CD4-positive, CD25-positive, alpha-beta regulatory T cell (primary cell): ENCODE measurements at regions not wholly inside any gene's neighbourhood (a gene's known extent, or its start where the extent isn't known, plus 50 kb on each side); places are given as distances from the start of the nearest gene placed in this dataset.
"Not testable (repeated sequence)": the region's sequence is repeated elsewhere in the genome, so short reads cannot be mapped to it uniquely, and the experiment has no call there.

Experiments
- ATAC-seq, 2 donors: fragments of 150-1000 bp; cut with Tn5 transposase; one replicate each; pipeline ENCODE4 v1.10.0; 2021; ENCODE audit warnings: low read depth in 2 of 2, moderate number of reproducible peaks in 2 of 2, moderate library complexity in 1 of 2
- DNase-seq, 3 donors: peaks; one replicate each; pipeline versions ENCODE4 v3.0.0 to v3.0.0-alpha.2; 2012 to 2022; ENCODE audit warnings: mixed read lengths in 1 of 3
- H3K27ac ChIP-seq: one replicate; pipeline ENCODE4 v1.7.0; 2013; ENCODE audit warnings: mild to moderate bottlenecking, low read length; ENCODE audit not compliant: insufficient read depth, poor library complexity, severe bottlenecking
- H3K27me3 ChIP-seq: one replicate; pipeline ENCODE4 v1.7.0; 2013; ENCODE audit warnings: low read length; ENCODE audit not compliant: control insufficient read depth, insufficient read depth
- H3K36me3 ChIP-seq: one replicate; pipeline ENCODE4 v1.7.0; 2013; ENCODE audit warnings: mild to moderate bottlenecking, low read length, moderate library complexity; ENCODE audit not compliant: control insufficient read depth, insufficient read depth
- H3K4me1 ChIP-seq: 2 replicates; pipeline ENCODE4 v1.7.0; 2013; ENCODE audit warnings: mild to moderate bottlenecking, low read length; ENCODE audit not compliant: insufficient read depth, control insufficient read depth, poor library complexity, severe bottlenecking
- H3K4me3 ChIP-seq: one replicate; pipeline ENCODE4 v1.7.0; 2013; ENCODE audit warnings: low read depth, mild to moderate bottlenecking, low read length, moderate library complexity
- H3K9me3 ChIP-seq, 2 experiments: 1 replicate in 1 of 2; 2 replicates in 1 of 2; pipeline ENCODE4 v1.7.0; 2013; ENCODE audit warnings: low read length in 2 of 2, mild to moderate bottlenecking in 1 of 2, moderate library complexity in 1 of 2; ENCODE audit not compliant: control insufficient read depth in 2 of 2
- H3K27ac Mint-ChIP-seq, 3 donors: one replicate each; pipeline ENCODE4 v1.8.0; 2020 to 2022; ENCODE audit warnings: mild to moderate bottlenecking in 3 of 3, mixed read lengths in 3 of 3, moderate library complexity in 2 of 3
- H3K27me3 Mint-ChIP-seq: one replicate; pipeline ENCODE4 v1.8.0; 2022; ENCODE audit warnings: mild to moderate bottlenecking, mixed read lengths
- H3K36me3 Mint-ChIP-seq: one replicate; pipeline ENCODE4 v1.8.0; 2020; ENCODE audit warnings: mixed read lengths
- H3K4me1 Mint-ChIP-seq, 4 donors: one replicate each; pipeline ENCODE4 v1.8.0; 2020 to 2022; ENCODE audit warnings: mixed read lengths in 4 of 4, mild to moderate bottlenecking in 1 of 4
- H3K4me3 Mint-ChIP-seq, 4 donors: one replicate each; pipeline ENCODE4 v1.8.0; 2020 to 2022; ENCODE audit warnings: mild to moderate bottlenecking in 4 of 4, mixed read lengths in 4 of 4, moderate library complexity in 3 of 4
- H3K9me3 Mint-ChIP-seq, 7 donors: one replicate each; pipeline ENCODE4 v1.8.0; 2020 to 2022; ENCODE audit warnings: mixed read lengths in 7 of 7, mild to moderate bottlenecking in 3 of 7, moderate library complexity in 2 of 7

- H3K4me1 Mint-ChIP-seq, result no peaks in the 10 kb centered on the region
- H3K36me3 Mint-ChIP-seq, result no peaks in the 10 kb centered on the region
- H3K4me3 Mint-ChIP-seq, result no peak overlapping the region
- no peak overlapping the region for H3K27ac Mint-ChIP-seq
- H3K4me3 ChIP-seq, result no peak overlapping the region
- H3K9me3 ChIP-seq, result no peaks in the 10 kb centered on the region
- peaks cover 0 to 5% (median 0%) of the 10 kb centered on the region in 7 donors for H3K9me3 Mint-ChIP-seq
- H3K36me3 ChIP-seq, result no peaks in the 10 kb centered on the region
- DNase-seq, result no peak
- no peaks in the 10 kb centered on the region for H3K27me3 ChIP-seq
- no peak overlapping the region for H3K27ac ChIP-seq
- peaks cover 18% of the 10 kb centered on the region for H3K27me3 Mint-ChIP-seq
- no peaks in the 10 kb centered on the region for H3K4me1 ChIP-seq
- no peak for ATAC-seq
Measured at GRCh38 chr3:197366301-197367044, 68.1 kb upstream of the DLG1 start.

DNA sequence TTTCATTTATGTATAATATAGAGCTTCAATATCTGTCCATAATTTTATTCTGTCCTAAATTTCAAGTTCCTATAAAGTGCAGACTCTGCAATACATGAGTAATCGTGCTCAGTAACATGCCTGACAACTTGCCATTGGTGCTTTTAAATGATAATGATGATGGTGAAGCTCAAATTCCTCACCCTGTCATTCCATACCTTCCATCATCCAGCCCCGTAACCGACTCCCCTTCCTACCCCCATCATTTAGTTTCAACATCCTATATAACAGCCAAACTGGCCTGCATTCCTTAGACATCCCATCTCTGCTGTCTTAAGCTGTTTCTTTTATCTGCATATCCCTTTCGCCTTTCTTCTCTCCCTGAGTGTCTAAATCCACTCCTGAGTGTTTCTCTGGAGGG, 67.2 kb upstream of the DLG1 start:
- no peaks in the 10 kb centered on the region for H3K4me1 Mint-ChIP-seq
- ATAC-seq, result no peak
- no peak overlapping the region for H3K4me3 ChIP-seq
- peaks cover 0 to 9% (median 2%) of the 10 kb centered on the region in 7 donors for H3K9me3 Mint-ChIP-seq
- H3K36me3 ChIP-seq, result no peaks in the 10 kb centered on the region
- no peaks in the 10 kb centered on the region for H3K36me3 Mint-ChIP-seq
- no peaks in the 10 kb centered on the region for H3K27me3 ChIP-seq
- H3K27ac Mint-ChIP-seq, result peak overlapping the region in 1 of 3 donors; percentile 68
- H3K9me3 ChIP-seq, result peaks cover 0 to 1% of the 10 kb centered on the region in 2 experiments
- peaks cover 16% of the 10 kb centered on the region for H3K27me3 Mint-ChIP-seq
- H3K4me1 ChIP-seq, result no peaks in the 10 kb centered on the region
- no peak for DNase-seq
- no peak overlapping the region for H3K4me3 Mint-ChIP-seq
- H3K27ac ChIP-seq, result no peak overlapping the region

- no peak overlapping the region for H3K4me3 ChIP-seq
- H3K4me1 ChIP-seq, result no peaks in the 10 kb centered on the region
- no peaks in the 10 kb centered on the region for H3K36me3 Mint-ChIP-seq
- H3K27me3 ChIP-seq, result no peaks in the 10 kb centered on the region
- ATAC-seq (no peak), DNase-seq (no peak)
- H3K27ac ChIP-seq, result no peak overlapping the region
- H3K27ac Mint-ChIP-seq, result no peak overlapping the region
- peaks cover 0 to 17% (median 5%) of the 10 kb centered on the region in 7 donors for H3K9me3 Mint-ChIP-seq
- no peaks in the 10 kb centered on the region for H3K36me3 ChIP-seq
- peaks cover 14% of the 10 kb centered on the region for H3K27me3 Mint-ChIP-seq
- H3K4me1 Mint-ChIP-seq, result no peaks in the 10 kb centered on the region
- H3K9me3 ChIP-seq, result peaks cover 2 to 7% of the 10 kb centered on the region in 2 experiments
- H3K4me3 Mint-ChIP-seq, result no peak overlapping the region
Measured at GRCh38 chr3:197364410-197365071, 66.1 kb upstream of the DLG1 start.

- Mint-ChIP-seq H3K36me3 (no peaks in the 10 kb centered on the region), H3K4me1 (no peaks in the 10 kb centered on the region), H3K4me3 (no peak overlapping the region), H3K9me3 (peaks cover 1 to 20% (median 6%) of the 10 kb centered on the region in 7 donors), H3K27ac (no peak overlapping the region), H3K27me3 (peaks cover 19% of the 10 kb centered on the region)
- Histone ChIP-seq H3K36me3 (no peaks in the 10 kb centered on the region), H3K4me1 (no peaks in the 10 kb centered on the region), H3K9me3 (peaks cover 2 to 9% of the 10 kb centered on the region in 2 experiments), H3K4me3 (no peak overlapping the region), H3K27ac (no peak overlapping the region), H3K27me3 (no peaks in the 10 kb centered on the region)
- ATAC-seq (no peak), DNase-seq (no peak)
Measured at GRCh38 chr3:197363553-197364409, 65.4 kb upstream of the DLG1 start.

DNA sequence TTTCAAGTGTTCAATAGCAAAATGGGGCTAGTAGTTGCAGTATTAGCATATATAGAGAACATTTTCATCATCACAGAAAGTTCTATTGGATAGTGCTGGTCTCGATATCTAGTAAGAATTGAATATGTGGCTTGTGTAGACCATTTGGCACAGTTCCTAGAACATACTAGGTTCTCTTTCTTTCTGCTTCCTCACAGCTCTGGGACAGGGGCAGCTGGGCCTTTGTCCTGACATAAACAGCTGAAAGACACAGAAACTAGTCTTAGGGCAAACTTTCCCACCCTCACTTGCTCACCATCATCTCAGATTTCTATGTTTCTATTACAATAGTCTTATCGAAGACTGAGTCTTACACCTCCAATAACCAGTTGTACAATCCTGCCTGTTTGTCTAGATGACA, 63.7 kb upstream of the DLG1 start:
- Mint-ChIP-seq H3K4me3 (no peak overlapping the region), H3K36me3 (no peaks in the 10 kb centered on the region), H3K27ac (no peak overlapping the region), H3K4me1 (no peaks in the 10 kb centered on the region), H3K27me3 (peaks cover 14% of the 10 kb centered on the region), H3K9me3 (peaks cover 3 to 21% (median 6%) of the 10 kb centered on the region in 7 donors)
- Histone ChIP-seq H3K27me3 (no peaks in the 10 kb centered on the region), H3K9me3 (peaks cover 2 to 9% of the 10 kb centered on the region in 2 experiments), H3K4me1 (no peaks in the 10 kb centered on the region), H3K27ac (no peak overlapping the region), H3K36me3 (no peaks in the 10 kb centered on the region), H3K4me3 (no peak overlapping the region)
- DNase-seq, result no peak
- ATAC-seq, result no peak

DNA sequence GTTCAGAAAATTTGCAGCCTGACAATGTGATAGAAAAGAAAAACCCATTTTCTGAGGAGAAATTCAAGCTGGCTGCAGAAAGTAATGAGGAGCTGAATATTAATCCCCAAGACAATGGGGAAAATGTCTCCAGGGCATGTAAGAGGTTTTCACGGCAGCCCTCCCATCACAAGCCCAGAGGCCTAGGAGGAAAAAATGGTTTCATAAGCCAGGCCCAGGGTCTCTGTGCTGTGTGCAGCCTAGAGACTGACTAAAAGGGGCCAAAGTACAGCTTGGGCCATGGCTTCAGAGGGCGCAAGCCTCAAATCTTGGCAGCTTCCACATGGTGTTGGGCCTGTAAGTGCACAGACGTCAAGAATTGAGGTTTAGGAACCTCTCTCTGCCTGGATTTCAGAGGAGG, 61.7 kb upstream of the DLG1 start:
- not testable (repeated sequence) for H3K36me3 ChIP-seq, H3K36me3 Mint-ChIP-seq, H3K4me1 ChIP-seq, H3K9me3 ChIP-seq, DNase-seq, H3K27me3 ChIP-seq, H3K27ac ChIP-seq, H3K4me3 Mint-ChIP-seq, ATAC-seq, H3K4me1 Mint-ChIP-seq, H3K27ac Mint-ChIP-seq, H3K4me3 ChIP-seq
- Mint-ChIP-seq H3K9me3 (peaks cover 3 to 21% (median 6%) of the 10 kb centered on the region in 7 donors), H3K27me3 (peaks cover 20% of the 10 kb centered on the region)

DNA sequence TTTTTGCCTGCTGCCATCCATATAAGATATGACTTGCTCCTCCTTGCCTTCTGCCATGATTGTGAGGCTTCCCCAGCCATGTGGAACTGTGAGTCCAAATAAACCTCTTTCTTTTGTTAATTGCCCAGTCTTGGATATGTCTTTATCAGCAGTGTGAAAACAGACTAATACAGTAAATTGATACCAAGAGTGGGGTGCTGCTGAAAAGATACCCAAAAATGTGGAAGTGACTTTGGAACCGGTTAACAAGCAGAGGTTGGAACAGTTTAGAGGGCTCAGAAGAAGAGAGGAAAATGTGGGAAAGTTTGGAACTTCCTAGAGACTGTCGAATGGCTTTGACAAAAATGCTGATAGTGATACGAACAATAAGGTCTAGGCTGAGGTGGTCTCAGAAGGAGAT, 61.1 kb upstream of the DLG1 start:
- not testable (repeated sequence) for H3K27me3 ChIP-seq, H3K36me3 ChIP-seq, H3K27ac ChIP-seq, H3K4me1 Mint-ChIP-seq, H3K4me3 Mint-ChIP-seq, H3K9me3 ChIP-seq, H3K27ac Mint-ChIP-seq, H3K36me3 Mint-ChIP-seq, ATAC-seq, DNase-seq, H3K4me3 ChIP-seq, H3K4me1 ChIP-seq
- peaks cover 3 to 21% (median 6%) of the 10 kb centered on the region in 7 donors for H3K9me3 Mint-ChIP-seq
- peaks cover 20% of the 10 kb centered on the region for H3K27me3 Mint-ChIP-seq
